Neural cell (in vitro differentiated cells): ENCODE measurements at regions not wholly inside any gene's neighbourhood (a gene's known extent, or its start where the extent isn't known, plus 50 kb on each side); places are given as distances from the start of the nearest gene placed in this dataset.

ENCODE experiments used
- EZH2 ChIP-seq: fragments of 200-600, 300-800 bp; shearing (Covaris generic), sonication (generic); IDR thresholded peaks from 2 replicates; pipeline ENCODE4 v1.6.1; 2014; ENCODE audit warnings: antibody characterized with exemption, low read length, borderline replicate concordance, mild to moderate bottlenecking; ENCODE audit not compliant: insufficient read depth, poor library complexity, severe bottlenecking
- MXI1 ChIP-seq: fragments of 450-650 bp; conservative IDR thresholded peaks from 2 replicates; pipeline ENCODE4 v1.6.1; 2014; ENCODE audit warnings: antibody characterized with exemption, mild to moderate bottlenecking; ENCODE audit not compliant: poor library complexity, severe bottlenecking
- POLR2AphosphoS5 ChIP-seq: IDR thresholded peaks from 2 replicates; pipeline ENCODE4 v1.6.1; 2012
- TF ChIP-seq, protein P1 (sequence below): fragments of 450-650 bp; IDR thresholded peaks from 2 replicates; pipeline ENCODE4 v1.5.1; 2014; ENCODE audit warnings: antibody characterized with exemption, mild to moderate bottlenecking, moderate library complexity; ENCODE audit not compliant: poor library complexity, severe bottlenecking

DNA sequence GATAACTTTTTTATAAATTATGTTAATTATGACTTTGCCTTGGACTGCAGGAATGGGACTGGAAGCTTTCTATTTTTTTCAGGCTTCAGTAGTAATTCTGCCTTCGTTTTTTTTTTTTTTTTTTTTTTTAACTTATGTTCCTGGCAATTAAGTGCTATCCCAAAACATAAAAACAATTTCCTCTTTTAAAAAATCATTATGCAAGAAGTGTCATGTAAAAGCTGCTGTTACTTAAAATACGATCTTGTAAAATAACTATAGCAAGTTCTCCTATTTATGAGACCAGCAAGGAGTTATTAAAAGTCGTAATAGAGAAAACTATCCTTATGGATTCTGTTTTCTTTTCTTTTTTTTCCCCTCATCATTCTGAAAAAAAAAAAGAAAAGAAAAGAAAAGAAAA lies 106.6 kb upstream of the FOXN2 start:
- TF ChIP-seq MXI1 (no peak), EZH2 (no peak), POLR2AphosphoS5 (no peak)
- TF ChIP-seq, protein P1, sequence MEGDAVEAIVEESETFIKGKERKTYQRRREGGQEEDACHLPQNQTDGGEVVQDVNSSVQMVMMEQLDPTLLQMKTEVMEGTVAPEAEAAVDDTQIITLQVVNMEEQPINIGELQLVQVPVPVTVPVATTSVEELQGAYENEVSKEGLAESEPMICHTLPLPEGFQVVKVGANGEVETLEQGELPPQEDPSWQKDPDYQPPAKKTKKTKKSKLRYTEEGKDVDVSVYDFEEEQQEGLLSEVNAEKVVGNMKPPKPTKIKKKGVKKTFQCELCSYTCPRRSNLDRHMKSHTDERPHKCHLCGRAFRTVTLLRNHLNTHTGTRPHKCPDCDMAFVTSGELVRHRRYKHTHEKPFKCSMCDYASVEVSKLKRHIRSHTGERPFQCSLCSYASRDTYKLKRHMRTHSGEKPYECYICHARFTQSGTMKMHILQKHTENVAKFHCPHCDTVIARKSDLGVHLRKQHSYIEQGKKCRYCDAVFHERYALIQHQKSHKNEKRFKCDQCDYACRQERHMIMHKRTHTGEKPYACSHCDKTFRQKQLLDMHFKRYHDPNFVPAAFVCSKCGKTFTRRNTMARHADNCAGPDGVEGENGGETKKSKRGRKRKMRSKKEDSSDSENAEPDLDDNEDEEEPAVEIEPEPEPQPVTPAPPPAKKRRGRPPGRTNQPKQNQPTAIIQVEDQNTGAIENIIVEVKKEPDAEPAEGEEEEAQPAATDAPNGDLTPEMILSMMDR: no peak
